ENCODE measurements at regions not wholly inside any gene's neighbourhood (a gene's known extent, or its start where the extent isn't known, plus 50 kb on each side); places are given as distances from the start of the nearest gene placed in this dataset.
"Not testable (repeated sequence)": the region's sequence is repeated elsewhere in the genome, so short reads cannot be mapped to it uniquely, and the experiment has no call there.

DNA sequence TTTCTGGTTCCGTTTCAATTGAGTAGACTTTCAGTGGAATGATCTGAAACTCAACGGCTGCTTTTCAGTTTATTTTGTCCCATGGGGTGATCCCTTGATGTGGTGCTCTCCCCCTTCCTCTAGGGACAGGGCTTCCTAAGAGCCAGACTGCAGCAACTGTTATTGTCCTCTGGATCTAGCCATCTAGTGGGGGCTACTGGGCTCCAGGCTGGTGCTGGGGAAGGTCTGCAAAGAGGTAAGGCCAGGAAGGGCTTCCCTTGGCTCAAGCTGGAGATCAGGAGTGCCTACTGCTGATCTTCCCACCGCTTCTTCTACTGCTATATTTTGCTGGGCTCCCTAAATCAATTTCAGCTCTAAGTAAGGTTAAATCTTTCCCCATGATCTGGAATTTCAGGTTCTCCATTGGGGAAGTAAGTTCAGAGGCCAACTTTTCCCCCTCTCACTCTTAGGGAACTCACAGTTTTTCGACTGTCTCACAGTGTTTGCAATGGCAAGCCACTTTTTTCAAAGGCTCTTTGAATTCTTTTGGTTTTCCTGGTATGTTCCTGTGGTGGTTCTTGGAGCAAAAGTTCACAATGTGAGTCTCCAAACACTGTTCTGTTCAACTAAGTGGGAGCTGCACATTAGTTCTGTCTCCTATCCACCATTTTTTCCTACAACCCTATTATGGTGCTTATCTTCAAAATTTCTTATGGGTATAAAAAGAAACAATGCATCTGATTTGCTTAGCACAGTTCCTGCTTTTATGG, 286.2 kb upstream of the EXOC2 start:
- no peak for DNase-seq

DNA sequence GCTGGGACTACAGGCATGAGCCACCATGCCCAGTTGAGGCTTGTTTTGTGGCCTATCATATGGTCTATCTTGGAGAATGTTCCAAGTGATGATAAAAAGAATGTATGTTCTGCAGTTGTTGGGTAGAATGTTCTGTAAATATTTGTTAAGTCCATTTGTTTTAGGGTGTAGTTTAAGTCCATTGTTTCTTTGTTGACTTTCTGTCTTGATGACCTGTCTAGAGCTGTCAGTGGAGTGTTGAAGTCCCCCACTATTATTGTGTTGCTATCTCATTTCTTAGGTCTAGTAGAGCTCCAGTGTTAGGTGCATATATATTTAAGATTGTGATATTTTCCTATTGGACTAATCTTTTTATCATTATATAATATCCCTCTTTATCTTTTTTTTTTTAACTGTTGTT, 284.3 kb upstream of the EXOC2 start:
- not testable (repeated sequence) for DNase-seq

DNA sequence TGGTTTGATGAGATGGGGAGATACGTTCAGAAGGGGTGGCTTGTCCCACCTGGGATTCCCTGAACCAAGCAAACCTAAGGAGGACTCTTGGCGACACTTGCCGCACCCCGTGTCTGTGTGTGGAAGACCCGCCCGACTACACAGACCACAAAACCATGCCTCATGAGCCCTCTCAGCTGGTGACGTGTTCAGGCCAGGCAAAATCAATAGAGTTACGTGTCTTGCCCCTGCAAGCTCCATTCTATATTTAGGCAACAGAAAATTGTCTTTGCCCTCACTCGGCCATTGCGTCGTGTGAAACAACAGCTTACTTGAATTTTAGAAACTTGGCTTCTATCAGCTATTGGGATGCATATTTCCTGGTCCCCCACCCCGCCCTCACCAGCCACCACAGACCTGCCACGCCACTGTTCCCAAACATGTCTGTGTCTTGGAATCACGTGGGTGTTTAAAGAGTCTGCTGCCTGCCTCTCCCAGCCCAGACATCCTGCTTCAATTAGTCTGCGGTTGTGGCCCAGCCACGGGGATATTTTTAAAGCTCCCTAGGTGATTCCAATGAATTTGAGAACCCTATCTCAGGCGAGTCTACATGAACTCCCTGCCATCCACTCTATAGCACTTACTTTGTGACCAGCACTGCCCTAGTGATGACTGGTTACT, 279.2 kb upstream of the EXOC2 start:
- no peak for DNase-seq

GRCh38 chr6:968791-969190, 275.9 kb upstream of the EXOC2 start:
- no peak for DNase-seq

DNA sequence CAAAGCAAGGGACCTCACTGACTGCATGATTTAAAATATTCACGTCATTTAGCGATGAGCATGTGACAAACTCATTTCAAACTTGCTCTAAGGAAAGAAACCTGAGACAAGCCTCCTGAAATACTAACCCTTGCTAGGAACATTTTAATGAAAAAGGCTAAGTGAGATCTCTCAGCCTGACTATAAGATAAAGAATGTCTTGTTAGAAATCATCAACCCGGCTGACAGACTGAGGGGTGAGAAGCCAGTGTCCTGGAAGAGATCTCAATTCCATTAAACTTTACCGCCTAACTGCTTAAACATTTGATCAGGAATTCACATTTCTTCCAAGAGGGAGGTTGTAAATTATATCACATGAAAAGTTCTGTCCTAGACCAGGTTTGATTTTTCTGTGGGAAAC, 274.8 kb upstream of the EXOC2 start:
- no peak for DNase-seq

GRCh38 chr6:965343-965742, 272.4 kb upstream of the EXOC2 start:
- no peak for DNase-seq

DNA sequence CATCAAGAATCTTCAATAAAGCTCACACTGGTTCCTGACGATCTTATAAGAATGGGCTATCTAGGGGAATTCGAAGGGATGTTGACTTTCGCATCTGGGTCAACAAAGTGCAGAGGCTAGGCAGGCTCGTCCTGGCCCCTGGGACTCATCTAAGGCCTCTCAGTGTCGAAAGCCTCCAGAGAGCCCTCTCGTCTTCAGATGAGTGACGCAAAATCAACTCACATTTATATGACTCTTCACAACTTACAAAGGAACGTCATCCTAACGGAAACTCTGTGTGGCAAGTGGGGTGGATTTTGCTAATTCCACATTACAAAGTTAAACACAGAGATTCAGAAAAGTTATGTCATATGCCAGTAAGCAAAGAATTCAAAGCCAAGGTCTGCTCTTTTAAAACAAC, 270.5 kb upstream of the EXOC2 start:
- DNase-seq, result no peak

- DNase-seq, result no peak
These were observed 268.5 kb upstream of the EXOC2 start for GRCh38 chr6:961407-961960.

GRCh38 chr6:960356-960755, 267.4 kb upstream of the EXOC2 start:
- DNase-seq, result no peak

DNA sequence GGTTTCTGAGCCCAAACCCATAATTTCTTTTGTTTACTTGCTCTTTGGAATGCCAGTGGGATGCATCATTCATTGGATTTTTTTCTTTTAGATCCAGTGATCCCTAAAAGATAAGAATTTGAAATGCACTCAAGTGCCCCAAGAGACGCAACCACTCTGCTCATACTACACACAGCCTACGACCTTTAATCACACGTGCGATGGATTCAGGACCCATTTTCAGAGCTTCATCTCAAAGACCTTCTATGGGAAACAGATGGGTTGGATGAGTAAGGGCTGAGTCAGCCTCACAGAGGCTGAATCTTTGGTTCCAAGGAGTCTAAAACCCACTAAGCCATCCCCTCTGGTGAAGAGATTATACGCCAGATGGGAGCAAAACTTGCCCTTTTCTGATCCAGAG, 265.5 kb upstream of the EXOC2 start:
- peak; percentile 84 to 95 for DNase-seq

- DNase-seq, result no peak
These were observed 258.7 kb upstream of the EXOC2 start for GRCh38 chr6:951399-952181.

DNA sequence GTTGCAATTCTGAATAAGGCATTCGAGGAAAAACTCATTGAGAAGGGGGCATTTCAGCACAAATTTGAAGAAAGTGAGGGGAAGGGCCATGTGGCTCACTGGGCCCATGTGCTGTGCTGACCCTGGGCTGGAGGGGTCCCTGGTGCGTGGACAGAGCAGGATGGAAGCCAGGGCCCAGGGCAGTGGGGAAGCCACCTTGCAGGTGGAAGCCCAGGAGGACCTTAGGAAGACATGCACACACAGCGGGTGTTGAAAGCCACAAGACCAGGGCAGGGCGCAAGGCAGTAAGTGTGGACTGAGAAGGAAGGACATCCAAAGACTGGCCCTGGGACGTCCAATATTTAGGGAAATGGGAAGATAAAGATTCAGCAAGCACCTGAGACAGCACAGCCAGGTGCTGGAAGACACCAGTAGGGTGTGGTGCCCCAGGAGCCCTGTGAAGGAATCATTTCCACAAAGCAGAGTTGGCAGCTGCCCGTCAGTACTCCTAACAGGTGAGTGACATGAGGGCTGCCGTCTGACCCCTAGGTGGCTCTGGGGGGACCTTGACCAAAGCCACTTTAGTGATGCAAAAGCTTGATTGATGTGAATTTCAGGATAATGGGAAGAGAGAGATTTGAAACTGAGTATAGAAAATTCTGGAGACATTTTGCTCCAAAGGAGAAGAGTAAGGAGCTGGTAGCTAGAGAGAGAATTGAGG, 254.4 kb upstream of the EXOC2 start:
- no peak for DNase-seq

- no peak for DNase-seq
These were observed 253.6 kb upstream of the EXOC2 start for GRCh38 chr6:946546-946945.

GRCh38 chr6:939526-940252, 246.8 kb upstream of the EXOC2 start:
- DNase-seq, result no peak

GRCh38 chr6:938916-939315, 246.0 kb upstream of the EXOC2 start:
- DNase-seq, result no peak

DNA sequence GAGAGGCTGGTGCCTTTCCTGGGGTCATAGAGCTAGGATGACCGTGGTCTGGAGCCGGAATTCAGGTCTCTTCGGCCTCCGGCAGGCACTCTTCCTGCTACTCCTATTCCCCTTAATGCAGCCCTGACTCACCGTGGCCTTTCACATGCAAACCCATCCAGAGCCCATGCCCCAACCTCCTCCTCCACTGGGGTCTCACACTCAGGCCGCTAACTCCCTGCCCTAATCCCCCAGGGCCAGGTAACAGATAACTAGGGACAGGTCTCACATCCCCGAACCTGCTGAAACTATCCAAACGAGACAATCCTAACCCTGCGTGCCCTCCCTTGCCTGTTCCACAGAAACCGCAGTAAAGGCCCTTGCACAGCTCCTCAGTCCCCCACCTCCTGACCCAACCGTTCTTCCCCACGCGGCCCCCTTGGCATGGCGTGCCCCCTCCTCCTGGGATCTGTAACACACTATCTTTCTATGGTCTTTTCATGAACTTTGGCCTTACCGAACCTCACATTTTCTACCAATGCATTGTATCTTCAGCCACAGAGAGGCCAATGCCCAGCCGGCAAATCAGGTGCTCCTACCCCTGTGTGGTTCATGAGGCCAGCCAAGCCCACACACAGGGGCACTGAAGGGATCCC, 245.4 kb upstream of the EXOC2 start:
- DNase-seq, result peak in 1 of 2 experiments; percentile 2

DNA sequence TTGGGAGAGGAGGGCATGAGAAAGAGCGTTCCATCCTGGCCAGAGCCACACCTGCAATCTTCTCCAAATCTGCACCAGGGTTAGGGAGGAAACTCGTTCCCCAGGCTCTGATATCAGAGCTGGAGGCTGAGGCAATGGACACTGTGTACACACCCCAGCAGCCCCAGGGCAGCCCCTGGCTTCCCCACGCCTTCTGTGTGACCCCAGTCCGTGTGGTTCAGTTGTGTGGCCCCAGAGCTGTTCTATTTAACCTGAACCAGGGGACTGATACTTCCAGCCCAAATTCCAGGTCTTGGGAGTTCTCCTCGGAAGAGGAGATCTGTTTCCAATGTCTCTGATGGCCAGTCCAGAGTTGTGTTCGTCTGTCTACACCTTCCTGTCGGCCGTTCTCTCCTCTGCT, 242.6 kb upstream of the EXOC2 start:
- DNase-seq, result no peak

GRCh38 chr6:934686-935085, 241.7 kb upstream of the EXOC2 start:
- DNase-seq, result no peak

- DNase-seq, result not testable (repeated sequence)
These were observed 239.0 kb upstream of the EXOC2 start for GRCh38 chr6:931919-932318.

- DNase-seq, result no peak
These were observed 234.2 kb upstream of the EXOC2 start for GRCh38 chr6:927157-927556.

DNA sequence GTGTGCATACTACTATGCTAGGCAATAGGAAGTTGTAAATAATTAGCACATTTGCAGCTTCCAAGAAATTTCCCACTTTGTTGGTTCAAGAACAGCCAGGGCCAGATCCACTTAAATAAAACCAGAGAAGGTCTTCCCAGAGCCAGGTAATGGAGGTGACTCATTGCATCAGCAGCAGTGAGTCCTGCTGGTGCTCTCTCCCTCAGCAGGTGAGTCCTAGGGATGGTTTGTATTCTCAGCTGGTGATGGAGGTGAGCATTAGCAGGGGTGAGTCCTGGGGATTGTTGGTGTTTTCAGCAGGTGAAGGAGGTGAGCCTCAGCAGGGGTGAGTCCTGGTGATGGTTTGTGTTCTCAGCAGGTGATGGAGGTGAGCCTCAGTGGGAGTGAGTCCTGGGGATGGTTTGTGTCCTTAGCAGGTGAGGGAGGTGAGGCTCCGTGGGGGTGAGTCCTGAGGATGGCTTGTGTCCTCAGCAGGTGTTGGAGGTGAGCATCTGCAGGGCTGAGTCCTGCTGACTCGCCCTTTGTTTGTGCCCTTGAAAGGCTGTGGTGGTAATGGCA, 232.8 kb upstream of the EXOC2 start:
- DNase-seq, result no peak
